HEK293 (cell line): ENCODE measurements at regions not wholly inside any gene's neighbourhood (a gene's known extent, or its start where the extent isn't known, plus 50 kb on each side); places are given as distances from the start of the nearest gene placed in this dataset.

Source experiments
- CTCF ChIP-seq: fragments of 450-650 bp; formaldehyde crosslinking; IDR thresholded peaks from 2 replicates; pipeline ENCODE4 v1.5.1; 2016; ENCODE audit warnings: missing biosample characterization, missing genetic modification characterization
- GLI4 ChIP-seq: fragments of 450-650 bp; formaldehyde crosslinking; IDR thresholded peaks from 2 replicates; pipeline ENCODE4 v1.5.1; 2016; ENCODE audit warnings: missing biosample characterization, missing genetic modification characterization
- PRDM10 ChIP-seq: fragments of 450-650 bp; formaldehyde crosslinking; IDR thresholded peaks from 2 replicates; pipeline ENCODE4 v1.5.1; 2016; ENCODE audit warnings: missing biosample characterization, missing genetic modification characterization
- REPIN1 ChIP-seq: fragments of 450-650 bp; formaldehyde crosslinking; IDR thresholded peaks from 2 replicates; pipeline ENCODE4 v1.5.1; 2017; ENCODE audit warnings: missing biosample characterization, missing genetic modification characterization, low read depth
- ZNF121 ChIP-seq: fragments of 450-650 bp; formaldehyde crosslinking; IDR thresholded peaks from 2 replicates; pipeline ENCODE4 v1.5.1; 2016; ENCODE audit warnings: missing biosample characterization, missing genetic modification characterization
- ZNF133 ChIP-seq: fragments of 450-650 bp; formaldehyde crosslinking; IDR thresholded peaks from 2 replicates; pipeline ENCODE4 v1.5.1; 2016; ENCODE audit warnings: missing biosample characterization, missing genetic modification characterization
- ZNF23 ChIP-seq: fragments of 450-650 bp; formaldehyde crosslinking; IDR thresholded peaks from 2 replicates; pipeline ENCODE4 v1.5.1; 2016; ENCODE audit warnings: missing biosample characterization, missing genetic modification characterization, borderline replicate concordance
- ZNF274 ChIP-seq, 2 experiments: fragments of 200-500 bp in 1 of 2; fragments of 450-650 bp in 1 of 2; sonication (Bioruptor generic) in 1 of 2; formaldehyde crosslinking in 1 of 2; IDR thresholded peaks; 2 replicates each; pipeline versions ENCODE4 v1.5.1 to v1.6.1; 2014 to 2016; ENCODE audit warnings: borderline replicate concordance in 1 of 2, inconsistent platforms in 1 of 2, low read length in 1 of 2, missing biosample characterization in 1 of 2, missing genetic modification characterization in 1 of 2
- ZNF324 ChIP-seq: fragments of 450-650 bp; formaldehyde crosslinking; IDR thresholded peaks from 2 replicates; pipeline ENCODE4 v1.5.1; 2016; ENCODE audit warnings: missing biosample characterization, missing genetic modification characterization
- ZNF433 ChIP-seq: fragments of 450-650 bp; formaldehyde crosslinking; IDR thresholded peaks from 2 replicates; pipeline ENCODE4 v1.5.1; 2016; ENCODE audit warnings: missing biosample characterization, missing genetic modification characterization, low read depth
- ZNF510 ChIP-seq: fragments of 450-650 bp; formaldehyde crosslinking; IDR thresholded peaks from 2 replicates; pipeline ENCODE4 v1.5.1; 2018; ENCODE audit warnings: mild to moderate bottlenecking, missing genetic modification characterization, missing biosample characterization; ENCODE audit not compliant: insufficient replicate concordance
- TF ChIP-seq, protein P1 (sequence below): fragments of 450-650 bp; formaldehyde crosslinking; IDR thresholded peaks from 2 replicates; pipeline ENCODE4 v1.5.1; 2016; ENCODE audit warnings: missing biosample characterization, missing genetic modification characterization
- TF ChIP-seq, protein P2 (sequence below): fragments of 450-650 bp; IDR thresholded peaks from 2 replicates; pipeline ENCODE4 v1.5.1; 2018; ENCODE audit warnings: missing biosample characterization, missing genetic modification characterization

GRCh38 chr1:90135286-90135685, 140.4 kb downstream of the ZNF326 start:
- TF ChIP-seq ZNF324 (tag by site-specific recombination), result no peak
- TF ChIP-seq, protein P1, sequence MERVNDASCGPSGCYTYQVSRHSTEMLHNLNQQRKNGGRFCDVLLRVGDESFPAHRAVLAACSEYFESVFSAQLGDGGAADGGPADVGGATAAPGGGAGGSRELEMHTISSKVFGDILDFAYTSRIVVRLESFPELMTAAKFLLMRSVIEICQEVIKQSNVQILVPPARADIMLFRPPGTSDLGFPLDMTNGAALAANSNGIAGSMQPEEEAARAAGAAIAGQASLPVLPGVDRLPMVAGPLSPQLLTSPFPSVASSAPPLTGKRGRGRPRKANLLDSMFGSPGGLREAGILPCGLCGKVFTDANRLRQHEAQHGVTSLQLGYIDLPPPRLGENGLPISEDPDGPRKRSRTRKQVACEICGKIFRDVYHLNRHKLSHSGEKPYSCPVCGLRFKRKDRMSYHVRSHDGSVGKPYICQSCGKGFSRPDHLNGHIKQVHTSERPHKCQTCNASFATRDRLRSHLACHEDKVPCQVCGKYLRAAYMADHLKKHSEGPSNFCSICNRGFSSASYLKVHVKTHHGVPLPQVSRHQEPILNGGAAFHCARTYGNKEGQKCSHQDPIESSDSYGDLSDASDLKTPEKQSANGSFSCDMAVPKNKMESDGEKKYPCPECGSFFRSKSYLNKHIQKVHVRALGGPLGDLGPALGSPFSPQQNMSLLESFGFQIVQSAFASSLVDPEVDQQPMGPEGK (tag by site-specific recombination), result no peak
- TF ChIP-seq REPIN1 (tag by site-specific recombination), result no peak
- TF ChIP-seq CTCF (tag by site-specific recombination), result no peak
- TF ChIP-seq ZNF510 (tag by site-specific recombination), result no peak
- TF ChIP-seq ZNF121 (tag by site-specific recombination), result no peak
- TF ChIP-seq, protein P2, sequence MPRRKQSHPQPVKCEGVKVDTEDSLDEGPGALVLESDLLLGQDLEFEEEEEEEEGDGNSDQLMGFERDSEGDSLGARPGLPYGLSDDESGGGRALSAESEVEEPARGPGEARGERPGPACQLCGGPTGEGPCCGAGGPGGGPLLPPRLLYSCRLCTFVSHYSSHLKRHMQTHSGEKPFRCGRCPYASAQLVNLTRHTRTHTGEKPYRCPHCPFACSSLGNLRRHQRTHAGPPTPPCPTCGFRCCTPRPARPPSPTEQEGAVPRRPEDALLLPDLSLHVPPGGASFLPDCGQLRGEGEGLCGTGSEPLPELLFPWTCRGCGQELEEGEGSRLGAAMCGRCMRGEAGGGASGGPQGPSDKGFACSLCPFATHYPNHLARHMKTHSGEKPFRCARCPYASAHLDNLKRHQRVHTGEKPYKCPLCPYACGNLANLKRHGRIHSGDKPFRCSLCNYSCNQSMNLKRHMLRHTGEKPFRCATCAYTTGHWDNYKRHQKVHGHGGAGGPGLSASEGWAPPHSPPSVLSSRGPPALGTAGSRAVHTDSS, result no peak
- no peak for TF ChIP-seq ZNF274 (IDR thresholded peaks at IDR 0.05; ENCODE audit: low read length)
- TF ChIP-seq ZNF274 (tag by site-specific recombination; IDR thresholded peaks at IDR 0.05; ENCODE audit: borderline replicate concordance), result no peak
- TF ChIP-seq ZNF133, result no peak
- TF ChIP-seq ZNF433 (tag by site-specific recombination), result no peak
- no peak for TF ChIP-seq ZNF23 (tag by site-specific recombination)
- TF ChIP-seq GLI4 (tag by site-specific recombination), result no peak
- no peak for TF ChIP-seq PRDM10 (tag by site-specific recombination)
